ENCODE measurements at regions not wholly inside any gene's neighbourhood (a gene's known extent, or its start where the extent isn't known, plus 50 kb on each side); places are given as distances from the start of the nearest gene placed in this dataset.

GRCh38 chr14:26004342-26004741, 593.5 kb downstream of the NOVA1 start:
- Histone ChIP-seq H3K9me3 (ENCODE audit: control insufficient read depth in 2 of 3, low read length in 3 of 3) (no peaks in the 10 kb centered on the region), H3K4me1 (ENCODE audit: control insufficient read depth in 2 of 2, insufficient read depth in 2 of 2, low read length in 2 of 2) (no peaks in the 10 kb centered on the region), H3K36me3 (ENCODE audit: control insufficient read depth in 2 of 3, insufficient read depth in 3 of 3, low read length in 3 of 3) (no peaks in the 10 kb centered on the region), H3K27ac (ENCODE audit: low read depth, low read length) (no peak overlapping the region), H3K27me3 (ENCODE audit: control insufficient read depth in 2 of 2, insufficient read depth in 2 of 2, low read length in 2 of 2) (no peaks in the 10 kb centered on the region), H3K4me3 (ENCODE audit: low read length) (no peak overlapping the region)
- no peaks in the 10 kb centered on the region for H3K27me3 Mint-ChIP-seq
- no peak overlapping the region for H3K4me3 Mint-ChIP-seq
- no peak overlapping the region for H3K27ac Mint-ChIP-seq
- DNase-seq, result no peak
- intact Hi-C loops (cut with micrococcal nuclease), result no loop called here
- ATAC-seq, result no peak
- no peaks in the 10 kb centered on the region for H3K4me1 Mint-ChIP-seq
- CTCF ChIA-PET, result no interaction called here
- POLR2A ChIA-PET, result no interaction called here
- no peaks in the 10 kb centered on the region for H3K36me3 Mint-ChIP-seq
- peaks cover 0 to 9% (median 3%) of the 10 kb centered on the region in 11 donors for H3K9me3 Mint-ChIP-seq

- DNase-seq (no peak), ATAC-seq (no peak)
- peaks cover 5 to 20% (median 11%) of the 10 kb centered on the region in 11 donors for H3K9me3 Mint-ChIP-seq
- Histone ChIP-seq H3K27me3 (ENCODE audit: control insufficient read depth in 2 of 2, insufficient read depth in 2 of 2, low read length in 2 of 2) (no peaks in the 10 kb centered on the region), H3K9me3 (ENCODE audit: control insufficient read depth in 2 of 3, low read length in 3 of 3) (no peaks in the 10 kb centered on the region), H3K36me3 (ENCODE audit: control insufficient read depth in 2 of 3, insufficient read depth in 3 of 3, low read length in 3 of 3) (no peaks in the 10 kb centered on the region), H3K4me1 (ENCODE audit: control insufficient read depth in 2 of 2, insufficient read depth in 2 of 2, low read length in 2 of 2) (no peaks in the 10 kb centered on the region), H3K4me3 (ENCODE audit: low read length) (no peak overlapping the region), H3K27ac (ENCODE audit: low read depth, low read length) (no peak overlapping the region)
- intact Hi-C loops (cut with micrococcal nuclease), result no loop called here
- H3K27ac Mint-ChIP-seq, result no peak overlapping the region
- ChIA-PET CTCF (no interaction called here), POLR2A (no interaction called here)
- H3K4me3 Mint-ChIP-seq, result no peak overlapping the region
- no peaks in the 10 kb centered on the region for H3K36me3 Mint-ChIP-seq
- H3K4me1 Mint-ChIP-seq, result peaks cover 0 to 5% (median 0%) of the 10 kb centered on the region in 7 donors
- no peaks in the 10 kb centered on the region for H3K27me3 Mint-ChIP-seq
These were observed 604.0 kb downstream of the NOVA1 start for GRCh38 chr14:25993830-25994229.

GRCh38 chr14:25988536-25988935, 609.3 kb downstream of the NOVA1 start:
- H3K36me3 ChIP-seq (ENCODE audit: control insufficient read depth in 2 of 3, insufficient read depth in 3 of 3, low read length in 3 of 3), result no peaks in the 10 kb centered on the region
- no peak overlapping the region for H3K27ac Mint-ChIP-seq
- ChIA-PET CTCF (no interaction called here), POLR2A (no interaction called here)
- H3K4me3 ChIP-seq (ENCODE audit: low read length), result no peak overlapping the region
- no peak overlapping the region for H3K27ac ChIP-seq (ENCODE audit: low read depth, low read length)
- no peak for ATAC-seq
- no peaks in the 10 kb centered on the region for H3K9me3 ChIP-seq (ENCODE audit: control insufficient read depth in 2 of 3, low read length in 3 of 3)
- H3K27me3 ChIP-seq (ENCODE audit: control insufficient read depth in 2 of 2, insufficient read depth in 2 of 2, low read length in 2 of 2), result no peaks in the 10 kb centered on the region
- peaks cover 7 to 38% (median 21%) of the 10 kb centered on the region in 11 donors for H3K9me3 Mint-ChIP-seq
- H3K4me1 Mint-ChIP-seq, result peaks cover 0 to 5% (median 0%) of the 10 kb centered on the region in 7 donors
- intact Hi-C loops (cut with micrococcal nuclease), result no loop called here
- no peak overlapping the region for H3K4me3 Mint-ChIP-seq
- no peak for DNase-seq
- H3K4me1 ChIP-seq (ENCODE audit: control insufficient read depth in 2 of 2, insufficient read depth in 2 of 2, low read length in 2 of 2), result no peaks in the 10 kb centered on the region
- no peaks in the 10 kb centered on the region for H3K27me3 Mint-ChIP-seq
- no peaks in the 10 kb centered on the region for H3K36me3 Mint-ChIP-seq

- H3K27me3 ChIP-seq (ENCODE audit: control insufficient read depth in 2 of 2, insufficient read depth in 2 of 2, low read length in 2 of 2), result no peaks in the 10 kb centered on the region
- H3K27ac ChIP-seq (ENCODE audit: low read depth, low read length), result no peak overlapping the region
- peaks cover 0 to 4% (median 0%) of the 10 kb centered on the region in 3 experiments for H3K9me3 ChIP-seq (ENCODE audit: control insufficient read depth in 2 of 3, low read length in 3 of 3)
- no peak overlapping the region for H3K27ac Mint-ChIP-seq
- ChIA-PET POLR2A (no interaction called here), CTCF (no interaction called here)
- intact Hi-C loops (cut with micrococcal nuclease), result no loop called here
- DNase-seq (no peak), ATAC-seq (no peak)
- H3K36me3 ChIP-seq (ENCODE audit: control insufficient read depth in 2 of 3, insufficient read depth in 3 of 3, low read length in 3 of 3), result no peaks in the 10 kb centered on the region
- no peak overlapping the region for H3K4me3 ChIP-seq (ENCODE audit: low read length)
- H3K36me3 Mint-ChIP-seq, result no peaks in the 10 kb centered on the region
- H3K27me3 Mint-ChIP-seq, result no peaks in the 10 kb centered on the region
- no peaks in the 10 kb centered on the region for H3K4me1 Mint-ChIP-seq
- no peak overlapping the region for H3K4me3 Mint-ChIP-seq
- H3K4me1 ChIP-seq (ENCODE audit: control insufficient read depth in 2 of 2, insufficient read depth in 2 of 2, low read length in 2 of 2), result no peaks in the 10 kb centered on the region
- peaks cover 0 to 39% (median 9%) of the 10 kb centered on the region in 11 donors for H3K9me3 Mint-ChIP-seq
These were observed 642.1 kb downstream of the NOVA1 start for GRCh38 chr14:25955772-25956171.

- intact Hi-C loops (cut with micrococcal nuclease), result no loop called here
- Histone ChIP-seq H3K36me3 (ENCODE audit: control insufficient read depth in 2 of 3, insufficient read depth in 3 of 3, low read length in 3 of 3) (no peaks in the 10 kb centered on the region), H3K27me3 (ENCODE audit: control insufficient read depth in 2 of 2, insufficient read depth in 2 of 2, low read length in 2 of 2) (no peaks in the 10 kb centered on the region), H3K4me1 (ENCODE audit: control insufficient read depth in 2 of 2, insufficient read depth in 2 of 2, low read length in 2 of 2) (no peaks in the 10 kb centered on the region), H3K27ac (ENCODE audit: low read depth, low read length) (no peak overlapping the region), H3K9me3 (ENCODE audit: control insufficient read depth in 2 of 3, low read length in 3 of 3) (peaks cover 0 to 4% (median 0%) of the 10 kb centered on the region in 3 experiments), H3K4me3 (ENCODE audit: low read length) (no peak overlapping the region)
- CTCF ChIA-PET, result no interaction called here
- ATAC-seq (no peak), DNase-seq (no peak)
- Mint-ChIP-seq H3K4me1 (no peaks in the 10 kb centered on the region), H3K27me3 (no peaks in the 10 kb centered on the region), H3K27ac (no peak overlapping the region), H3K4me3 (no peak overlapping the region), H3K36me3 (no peaks in the 10 kb centered on the region), H3K9me3 (peaks cover 0 to 48% (median 12%) of the 10 kb centered on the region in 11 donors)
- POLR2A ChIA-PET, result no interaction called here
These were observed 644.2 kb downstream of the NOVA1 start for GRCh38 chr14:25953532-25954139.

GRCh38 chr14:25945746-25946145, 652.1 kb downstream of the NOVA1 start:
- Mint-ChIP-seq H3K36me3 (no peaks in the 10 kb centered on the region), H3K27ac (no peak overlapping the region), H3K27me3 (no peaks in the 10 kb centered on the region), H3K4me3 (no peak overlapping the region), H3K9me3 (peaks cover 0 to 19% (median 6%) of the 10 kb centered on the region in 11 donors), H3K4me1 (no peaks in the 10 kb centered on the region)
- no peaks in the 10 kb centered on the region for H3K36me3 ChIP-seq (ENCODE audit: control insufficient read depth in 2 of 3, insufficient read depth in 3 of 3, low read length in 3 of 3)
- intact Hi-C loops (cut with micrococcal nuclease), result no loop called here
- no peak for DNase-seq
- H3K4me1 ChIP-seq (ENCODE audit: control insufficient read depth in 2 of 2, insufficient read depth in 2 of 2, low read length in 2 of 2), result no peaks in the 10 kb centered on the region
- H3K27me3 ChIP-seq (ENCODE audit: control insufficient read depth in 2 of 2, insufficient read depth in 2 of 2, low read length in 2 of 2), result no peaks in the 10 kb centered on the region
- H3K27ac ChIP-seq (ENCODE audit: low read depth, low read length), result no peak overlapping the region
- no peak for ATAC-seq
- no peak overlapping the region for H3K4me3 ChIP-seq (ENCODE audit: low read length)
- ChIA-PET CTCF (no interaction called here), POLR2A (no interaction called here)
- H3K9me3 ChIP-seq (ENCODE audit: control insufficient read depth in 2 of 3, low read length in 3 of 3), result no peaks in the 10 kb centered on the region

- peaks cover 0 to 13% (median 4%) of the 10 kb centered on the region in 11 donors for H3K9me3 Mint-ChIP-seq
- Histone ChIP-seq H3K27ac (ENCODE audit: low read depth, low read length) (no peak overlapping the region), H3K4me3 (ENCODE audit: low read length) (no peak overlapping the region), H3K9me3 (ENCODE audit: control insufficient read depth in 2 of 3, low read length in 3 of 3) (no peaks in the 10 kb centered on the region), H3K4me1 (ENCODE audit: control insufficient read depth in 2 of 2, insufficient read depth in 2 of 2, low read length in 2 of 2) (no peaks in the 10 kb centered on the region), H3K36me3 (ENCODE audit: control insufficient read depth in 2 of 3, insufficient read depth in 3 of 3, low read length in 3 of 3) (no peaks in the 10 kb centered on the region), H3K27me3 (ENCODE audit: control insufficient read depth in 2 of 2, insufficient read depth in 2 of 2, low read length in 2 of 2) (no peaks in the 10 kb centered on the region)
- CTCF ChIA-PET, result no interaction called here
- no peak overlapping the region for H3K27ac Mint-ChIP-seq
- POLR2A ChIA-PET, result no interaction called here
- no peak for DNase-seq
- no peaks in the 10 kb centered on the region for H3K36me3 Mint-ChIP-seq
- H3K4me1 Mint-ChIP-seq, result no peaks in the 10 kb centered on the region
- intact Hi-C loops (cut with micrococcal nuclease), result no loop called here
- H3K27me3 Mint-ChIP-seq, result no peaks in the 10 kb centered on the region
- ATAC-seq, result no peak
- no peak overlapping the region for H3K4me3 Mint-ChIP-seq
These were observed 653.8 kb downstream of the NOVA1 start for GRCh38 chr14:25944020-25944419.
